Neural crest cell (in vitro differentiated cells): ENCODE measurements at regions not wholly inside any gene's neighbourhood (a gene's known extent, or its start where the extent isn't known, plus 50 kb on each side); places are given as distances from the start of the nearest gene placed in this dataset.

Experiments
- DNase-seq: peaks from one replicate; pipeline ENCODE4 v3.0.0; 2021; ENCODE audit warnings: low read depth, mixed read lengths, low spot score
- H3K27ac Mint-ChIP-seq: one replicate; pipeline ENCODE4 v1.8.0; 2021; ENCODE audit warnings: mild to moderate bottlenecking, mixed read lengths; ENCODE audit not compliant: unreplicated experiment
- H3K27me3 Mint-ChIP-seq: 2 replicates; pipeline ENCODE4 v1.8.0; 2021; ENCODE audit warnings: low read depth, mild to moderate bottlenecking, mixed read lengths
- H3K36me3 Mint-ChIP-seq: 2 replicates; pipeline ENCODE4 v1.8.0; 2021; ENCODE audit warnings: low read depth, mild to moderate bottlenecking, mixed read lengths
- H3K4me1 Mint-ChIP-seq: 2 replicates; pipeline ENCODE4 v1.8.0; 2021; ENCODE audit warnings: mixed read lengths
- H3K4me3 Mint-ChIP-seq: one replicate; pipeline ENCODE4 v1.8.0; 2021; ENCODE audit warnings: mild to moderate bottlenecking, mixed read lengths
- H3K9me3 Mint-ChIP-seq: 2 replicates; pipeline ENCODE4 v1.8.0; 2021; ENCODE audit warnings: mixed read lengths
- TF ChIP-seq, protein P1 (sequence below): fragments of 200-600 bp; sonication (generic); conservative IDR thresholded peaks from 2 replicates; pipeline ENCODE4 v1.5.0; 2021; ENCODE audit warnings: antibody characterized with exemption, mild to moderate bottlenecking

GRCh38 chr18:10062302-10063300 is 148.8 kb downstream of the VAPA start:
- no peak for DNase-seq
- Mint-ChIP-seq H3K27ac (peak overlapping the region; percentile 47), H3K9me3 (no peaks in the 10 kb centered on the region), H3K36me3 (no peaks in the 10 kb centered on the region), H3K4me1 (peaks cover 39% of the 10 kb centered on the region), H3K27me3 (no peaks in the 10 kb centered on the region), H3K4me3 (no peak overlapping the region)
- TF ChIP-seq, protein P1, sequence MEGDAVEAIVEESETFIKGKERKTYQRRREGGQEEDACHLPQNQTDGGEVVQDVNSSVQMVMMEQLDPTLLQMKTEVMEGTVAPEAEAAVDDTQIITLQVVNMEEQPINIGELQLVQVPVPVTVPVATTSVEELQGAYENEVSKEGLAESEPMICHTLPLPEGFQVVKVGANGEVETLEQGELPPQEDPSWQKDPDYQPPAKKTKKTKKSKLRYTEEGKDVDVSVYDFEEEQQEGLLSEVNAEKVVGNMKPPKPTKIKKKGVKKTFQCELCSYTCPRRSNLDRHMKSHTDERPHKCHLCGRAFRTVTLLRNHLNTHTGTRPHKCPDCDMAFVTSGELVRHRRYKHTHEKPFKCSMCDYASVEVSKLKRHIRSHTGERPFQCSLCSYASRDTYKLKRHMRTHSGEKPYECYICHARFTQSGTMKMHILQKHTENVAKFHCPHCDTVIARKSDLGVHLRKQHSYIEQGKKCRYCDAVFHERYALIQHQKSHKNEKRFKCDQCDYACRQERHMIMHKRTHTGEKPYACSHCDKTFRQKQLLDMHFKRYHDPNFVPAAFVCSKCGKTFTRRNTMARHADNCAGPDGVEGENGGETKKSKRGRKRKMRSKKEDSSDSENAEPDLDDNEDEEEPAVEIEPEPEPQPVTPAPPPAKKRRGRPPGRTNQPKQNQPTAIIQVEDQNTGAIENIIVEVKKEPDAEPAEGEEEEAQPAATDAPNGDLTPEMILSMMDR: no peak

- peaks cover 39% of the 10 kb centered on the region for H3K4me1 Mint-ChIP-seq
- no peaks in the 10 kb centered on the region for H3K27me3 Mint-ChIP-seq
- no peak overlapping the region for H3K4me3 Mint-ChIP-seq
- no peak overlapping the region for H3K27ac Mint-ChIP-seq
- TF ChIP-seq, protein P1: no peak
- DNase-seq: no peak
- H3K9me3 Mint-ChIP-seq: no peaks in the 10 kb centered on the region
- H3K36me3 Mint-ChIP-seq: no peaks in the 10 kb centered on the region
These were observed 149.7 kb downstream of the VAPA start for GRCh38 chr18:10063489-10063888.

DNA sequence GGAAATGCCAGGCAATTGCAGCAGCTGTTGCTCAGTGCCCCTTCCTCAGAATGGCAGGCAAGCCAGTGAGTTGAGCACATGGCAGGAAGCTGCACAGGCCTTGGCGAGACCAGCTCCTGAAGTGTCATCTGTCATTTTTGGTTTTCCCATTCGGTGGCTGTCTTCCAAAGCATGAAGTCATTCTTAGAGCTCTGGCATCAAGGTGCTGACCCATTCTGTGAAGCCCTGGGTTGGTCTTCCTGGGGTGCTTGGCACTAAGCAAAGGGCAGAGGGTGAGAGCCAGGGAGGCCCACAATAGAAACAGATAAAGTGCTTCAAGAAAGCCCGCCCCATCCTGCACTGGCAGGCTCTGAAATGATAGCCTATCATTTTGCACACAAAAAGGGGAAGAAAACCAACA is 150.5 kb downstream of the VAPA start:
- peaks cover 39% of the 10 kb centered on the region for H3K4me1 Mint-ChIP-seq
- no peaks in the 10 kb centered on the region for H3K27me3 Mint-ChIP-seq
- H3K27ac Mint-ChIP-seq: no peak overlapping the region
- no peak for DNase-seq
- no peak overlapping the region for H3K4me3 Mint-ChIP-seq
- no peaks in the 10 kb centered on the region for H3K36me3 Mint-ChIP-seq
- TF ChIP-seq, protein P1: no peak
- H3K9me3 Mint-ChIP-seq: no peaks in the 10 kb centered on the region

- Mint-ChIP-seq H3K4me1 (peaks cover 31% of the 10 kb centered on the region), H3K9me3 (no peaks in the 10 kb centered on the region), H3K27me3 (no peaks in the 10 kb centered on the region), H3K36me3 (no peaks in the 10 kb centered on the region), H3K27ac (no peak overlapping the region), H3K4me3 (no peak overlapping the region)
- no peak for DNase-seq
- TF ChIP-seq, protein P1: no peak
These were observed 151.5 kb downstream of the VAPA start for GRCh38 chr18:10065296-10065695.

GRCh38 chr18:10067670-10068659 is 154.1 kb downstream of the VAPA start:
- H3K36me3 Mint-ChIP-seq: no peaks in the 10 kb centered on the region
- no peak for DNase-seq
- TF ChIP-seq, protein P1: no peak
- H3K4me1 Mint-ChIP-seq: peaks cover 18% of the 10 kb centered on the region
- H3K9me3 Mint-ChIP-seq: no peaks in the 10 kb centered on the region
- no peak overlapping the region for H3K27ac Mint-ChIP-seq
- H3K4me3 Mint-ChIP-seq: no peak overlapping the region
- H3K27me3 Mint-ChIP-seq: no peaks in the 10 kb centered on the region
